NCI-H2107 treated with DMSO at 0.1 percent for 48 hours (cell line): ENCODE measurements at regions not wholly inside any gene's neighbourhood (a gene's known extent, or its start where the extent isn't known, plus 50 kb on each side); places are given as distances from the start of the nearest gene placed in this dataset.

ENCODE experiments used
- DNase-seq: peaks from one replicate; lab custom pipeline; 2025; ENCODE audit not compliant: unreplicated experiment; lab: John Stamatoyannopoulos, UW

- no peak for DNase-seq
Measured at GRCh38 chr6:123747515-123747914, 56.1 kb upstream of the NKAIN2 start.

GRCh38 chr6:123745895-123746294 is 57.8 kb upstream of the NKAIN2 start:
- no peak for DNase-seq

- DNase-seq: no peak
Measured at GRCh38 chr6:123744840-123745239, 58.8 kb upstream of the NKAIN2 start.

- DNase-seq: no peak
Measured at GRCh38 chr6:123742626-123743025, 61.0 kb upstream of the NKAIN2 start.

- no peak for DNase-seq
Measured at GRCh38 chr6:123733180-123733579, 70.5 kb upstream of the NKAIN2 start.

GRCh38 chr6:123716506-123716905 is 79.8 kb upstream of the TRDN start:
- DNase-seq: no peak

GRCh38 chr6:123715006-123715863 is 78.5 kb upstream of the TRDN start:
- peak; percentile 74 for DNase-seq

GRCh38 chr6:123712831-123713230 is 76.1 kb upstream of the TRDN start:
- no peak for DNase-seq

- DNase-seq: no peak
Measured at GRCh38 chr6:123702943-123703342, 66.2 kb upstream of the TRDN start.

GRCh38 chr6:123687864-123688263 is 51.1 kb upstream of the TRDN start:
- DNase-seq: no peak
